ENCODE measurements at regions not wholly inside any gene's neighbourhood (a gene's known extent, or its start where the extent isn't known, plus 50 kb on each side); places are given as distances from the start of the nearest gene placed in this dataset.

DNA sequence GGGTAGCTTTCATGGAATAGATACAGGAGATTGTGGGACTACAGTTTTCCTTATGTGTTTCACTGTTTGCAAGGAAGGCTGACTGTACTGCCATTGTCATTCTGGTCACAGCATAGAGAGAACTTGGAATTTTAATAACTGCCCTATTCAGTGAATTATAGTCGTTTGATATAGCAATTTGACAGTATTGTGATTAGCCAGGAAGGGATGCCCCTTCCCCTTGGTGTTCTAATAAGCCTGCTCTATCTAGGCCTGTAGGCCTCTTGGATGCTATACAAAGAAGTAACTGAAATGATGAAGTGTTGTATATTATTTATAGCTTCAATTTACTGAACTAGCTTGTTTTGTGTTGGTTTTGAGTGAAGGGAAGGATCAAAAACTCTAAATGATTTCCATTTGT lies 528.6 kb upstream of the CDH2 start:
- no peak for ATAC-seq
- TF ChIP-seq, protein P1, sequence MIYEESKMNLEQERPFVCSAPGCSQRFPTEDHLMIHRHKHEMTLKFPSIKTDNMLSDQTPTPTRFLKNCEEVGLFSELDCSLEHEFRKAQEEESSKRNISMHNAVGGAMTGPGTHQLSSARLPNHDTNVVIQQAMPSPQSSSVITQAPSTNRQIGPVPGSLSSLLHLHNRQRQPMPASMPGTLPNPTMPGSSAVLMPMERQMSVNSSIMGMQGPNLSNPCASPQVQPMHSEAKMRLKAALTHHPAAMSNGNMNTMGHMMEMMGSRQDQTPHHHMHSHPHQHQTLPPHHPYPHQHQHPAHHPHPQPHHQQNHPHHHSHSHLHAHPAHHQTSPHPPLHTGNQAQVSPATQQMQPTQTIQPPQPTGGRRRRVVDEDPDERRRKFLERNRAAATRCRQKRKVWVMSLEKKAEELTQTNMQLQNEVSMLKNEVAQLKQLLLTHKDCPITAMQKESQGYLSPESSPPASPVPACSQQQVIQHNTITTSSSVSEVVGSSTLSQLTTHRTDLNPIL (CRISPR knock-in tag; IDR thresholded peaks at IDR 0.05; ENCODE audit: low read depth) = no peak
- no peak for TF ChIP-seq CSDC2 (CRISPR knock-in tag; IDR thresholded peaks at IDR 0.05)
- TF ChIP-seq OSR1 (CRISPR knock-in tag; IDR thresholded peaks at IDR 0.05) = no peak
- TF ChIP-seq ARNTL (CRISPR knock-in tag; IDR thresholded peaks at IDR 0.05; ENCODE audit: borderline replicate concordance, low read depth) = no peak
- no peak for TF ChIP-seq ZC3H10 (CRISPR knock-in tag; IDR thresholded peaks at IDR 0.05)
- no peak for TF ChIP-seq RARB (CRISPR knock-in tag; IDR thresholded peaks at IDR 0.05)
- no peak for TF ChIP-seq ZNF70 (CRISPR knock-in tag; IDR thresholded peaks at IDR 0.05)
- no peak for TF ChIP-seq GLIS3 (CRISPR knock-in tag; IDR thresholded peaks at IDR 0.05)
- no peak for TF ChIP-seq ZNF8 (CRISPR knock-in tag; IDR thresholded peaks at IDR 0.05)
- TF ChIP-seq PPARA (CRISPR knock-in tag; IDR thresholded peaks at IDR 0.05; ENCODE audit: borderline replicate concordance) = no peak
- TF ChIP-seq BACH2 (CRISPR knock-in tag; IDR thresholded peaks at IDR 0.05; ENCODE audit: borderline replicate concordance) = no peak

DNA sequence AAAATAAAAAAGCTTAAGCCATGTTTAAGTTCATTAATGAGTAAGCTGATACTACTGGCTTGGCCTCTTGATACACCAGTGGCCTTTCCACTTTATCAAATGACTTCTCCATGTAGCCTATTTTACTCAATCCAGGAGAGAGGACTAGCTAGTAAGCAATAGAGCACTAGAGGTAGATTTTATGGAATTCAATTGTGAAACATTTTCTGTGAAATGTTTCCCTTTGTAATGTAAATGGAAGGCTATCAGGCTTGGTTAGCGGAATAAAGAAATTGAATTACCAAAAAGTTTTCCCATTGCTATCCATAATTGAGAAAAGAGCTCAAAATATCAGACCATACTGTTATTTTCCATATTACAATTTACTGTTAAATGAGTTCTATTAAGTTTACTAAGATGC lies 515.4 kb upstream of the CDH2 start:
- no peak for TF ChIP-seq ZNF565 (CRISPR knock-in tag; conservative IDR thresholded peaks at IDR 0.05; ENCODE audit: low read depth)
- TF ChIP-seq ARNTL (CRISPR knock-in tag; IDR thresholded peaks at IDR 0.05; ENCODE audit: borderline replicate concordance, low read depth) = no peak
- TF ChIP-seq, protein P1 (CRISPR knock-in tag; IDR thresholded peaks at IDR 0.05; ENCODE audit: low read depth) = no peak
- no peak for TF ChIP-seq CSDC2 (CRISPR knock-in tag; IDR thresholded peaks at IDR 0.05)
- no peak for TF ChIP-seq RARB (CRISPR knock-in tag; IDR thresholded peaks at IDR 0.05)
- TF ChIP-seq CSRNP3 (CRISPR knock-in tag; IDR thresholded peaks at IDR 0.05) = no peak
- TF ChIP-seq ZNF70 (CRISPR knock-in tag; IDR thresholded peaks at IDR 0.05) = no peak
- TF ChIP-seq ISL1 (CRISPR knock-in tag; IDR thresholded peaks at IDR 0.05) = no peak
- no peak for TF ChIP-seq GLIS3 (CRISPR knock-in tag; IDR thresholded peaks at IDR 0.05)
- TF ChIP-seq ESRRG (CRISPR knock-in tag; IDR thresholded peaks at IDR 0.05) = no peak
- no peak for TF ChIP-seq PPARA (CRISPR knock-in tag; IDR thresholded peaks at IDR 0.05; ENCODE audit: borderline replicate concordance)
- TF ChIP-seq OSR1 (CRISPR knock-in tag; IDR thresholded peaks at IDR 0.05) = no peak
- TF ChIP-seq ZC3H10 (CRISPR knock-in tag; IDR thresholded peaks at IDR 0.05) = no peak
- no peak for TF ChIP-seq ZFP3 (CRISPR knock-in tag; IDR thresholded peaks at IDR 0.05)
- no peak for ATAC-seq

- TF ChIP-seq ZNF70 (CRISPR knock-in tag; IDR thresholded peaks at IDR 0.05) (no peak), ZNF565 (CRISPR knock-in tag; conservative IDR thresholded peaks at IDR 0.05; ENCODE audit: low read depth) (no peak), GLIS3 (CRISPR knock-in tag; IDR thresholded peaks at IDR 0.05) (no peak), ISL1 (CRISPR knock-in tag; IDR thresholded peaks at IDR 0.05) (no peak), ESRRG (CRISPR knock-in tag; IDR thresholded peaks at IDR 0.05) (no peak), SNAI2 (CRISPR knock-in tag; IDR thresholded peaks at IDR 0.05) (no peak)
- TF ChIP-seq, protein P2, sequence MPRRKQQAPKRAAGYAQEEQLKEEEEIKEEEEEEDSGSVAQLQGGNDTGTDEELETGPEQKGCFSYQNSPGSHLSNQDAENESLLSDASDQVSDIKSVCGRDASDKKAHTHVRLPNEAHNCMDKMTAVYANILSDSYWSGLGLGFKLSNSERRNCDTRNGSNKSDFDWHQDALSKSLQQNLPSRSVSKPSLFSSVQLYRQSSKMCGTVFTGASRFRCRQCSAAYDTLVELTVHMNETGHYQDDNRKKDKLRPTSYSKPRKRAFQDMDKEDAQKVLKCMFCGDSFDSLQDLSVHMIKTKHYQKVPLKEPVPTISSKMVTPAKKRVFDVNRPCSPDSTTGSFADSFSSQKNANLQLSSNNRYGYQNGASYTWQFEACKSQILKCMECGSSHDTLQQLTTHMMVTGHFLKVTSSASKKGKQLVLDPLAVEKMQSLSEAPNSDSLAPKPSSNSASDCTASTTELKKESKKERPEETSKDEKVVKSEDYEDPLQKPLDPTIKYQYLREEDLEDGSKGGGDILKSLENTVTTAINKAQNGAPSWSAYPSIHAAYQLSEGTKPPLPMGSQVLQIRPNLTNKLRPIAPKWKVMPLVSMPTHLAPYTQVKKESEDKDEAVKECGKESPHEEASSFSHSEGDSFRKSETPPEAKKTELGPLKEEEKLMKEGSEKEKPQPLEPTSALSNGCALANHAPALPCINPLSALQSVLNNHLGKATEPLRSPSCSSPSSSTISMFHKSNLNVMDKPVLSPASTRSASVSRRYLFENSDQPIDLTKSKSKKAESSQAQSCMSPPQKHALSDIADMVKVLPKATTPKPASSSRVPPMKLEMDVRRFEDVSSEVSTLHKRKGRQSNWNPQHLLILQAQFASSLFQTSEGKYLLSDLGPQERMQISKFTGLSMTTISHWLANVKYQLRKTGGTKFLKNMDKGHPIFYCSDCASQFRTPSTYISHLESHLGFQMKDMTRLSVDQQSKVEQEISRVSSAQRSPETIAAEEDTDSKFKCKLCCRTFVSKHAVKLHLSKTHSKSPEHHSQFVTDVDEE (CRISPR knock-in tag; IDR thresholded peaks at IDR 0.05) = no peak
- ATAC-seq = peak; percentile 33; the same call in 2 of the 3 replicates
Observed at GRCh38 chr18:28691496-28691840, 514.5 kb upstream of the CDH2 start.

GRCh38 chr18:28690836-28691495 lies 514.0 kb upstream of the CDH2 start:
- peak; percentile 38; the same call in 2 of the 3 replicates for ATAC-seq
- TF ChIP-seq ZC3H10 (CRISPR knock-in tag; IDR thresholded peaks at IDR 0.05) = no peak
- no peak for TF ChIP-seq ZFP3 (CRISPR knock-in tag; IDR thresholded peaks at IDR 0.05)
- TF ChIP-seq ZFP30 (CRISPR knock-in tag; IDR thresholded peaks at IDR 0.05) = no peak

Data from SK-N-SH treated with all-trans-retinoic acid at 6 μM for 48 hours (cell line).